ENCODE measurements at regions not wholly inside any gene's neighbourhood (a gene's known extent, or its start where the extent isn't known, plus 50 kb on each side); places are given as distances from the start of the nearest gene placed in this dataset.

DNA sequence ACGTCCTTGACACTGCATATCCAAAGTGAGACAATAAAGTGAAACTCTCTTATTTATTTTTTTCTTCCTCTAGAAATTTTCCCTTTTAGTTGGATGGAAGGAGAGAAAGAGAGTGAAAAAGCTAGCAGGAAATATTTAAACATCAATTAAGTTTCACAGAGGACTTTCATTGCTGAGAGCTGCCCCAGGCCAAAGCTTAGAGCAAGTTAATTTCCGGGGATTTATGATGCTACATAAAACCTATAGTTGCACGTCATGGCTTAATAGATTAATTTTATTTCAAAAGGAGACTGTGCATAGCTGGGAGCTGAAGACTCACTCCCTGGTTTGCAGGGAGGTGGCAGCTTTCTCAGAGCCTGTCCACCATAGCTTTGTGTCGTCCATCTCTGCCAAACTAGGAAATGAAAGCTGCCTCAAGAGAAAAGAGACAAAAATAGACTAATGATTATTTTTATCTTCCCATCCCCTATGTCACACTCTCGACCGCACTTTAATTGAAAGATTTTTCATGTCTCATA is 323.3 kb upstream of the RAB6C start:
- H3K4me3 ChIP-seq (ENCODE audit: low read length in 2 of 2): no peak overlapping the region
- H3K27me3 ChIP-seq (ENCODE audit: control insufficient read depth in 2 of 2, insufficient read depth in 1 of 2, low read length in 1 of 2): no peaks in the 10 kb centered on the region
- no peaks in the 10 kb centered on the region for H3K36me3 ChIP-seq (ENCODE audit: control insufficient read depth in 2 of 2, insufficient read depth in 2 of 2, low read length in 1 of 2)
- no peaks in the 10 kb centered on the region for H3K4me1 ChIP-seq (ENCODE audit: control insufficient read depth in 2 of 2, insufficient read depth in 2 of 2, low read length in 2 of 2)
- no peaks in the 10 kb centered on the region for H3K9me3 ChIP-seq (ENCODE audit: control insufficient read depth in 2 of 2, insufficient read depth in 1 of 2, low read length in 1 of 2)
- H3K27ac ChIP-seq (ENCODE audit: low read depth in 1 of 2, low read length in 1 of 2): no peak overlapping the region
- WGBS: 87% methylated on average over 6 of the region's 6 CpGs
- no peak for DNase-seq (ENCODE audit: low read depth in 6 of 9, low spot score in 9 of 9)

DNA sequence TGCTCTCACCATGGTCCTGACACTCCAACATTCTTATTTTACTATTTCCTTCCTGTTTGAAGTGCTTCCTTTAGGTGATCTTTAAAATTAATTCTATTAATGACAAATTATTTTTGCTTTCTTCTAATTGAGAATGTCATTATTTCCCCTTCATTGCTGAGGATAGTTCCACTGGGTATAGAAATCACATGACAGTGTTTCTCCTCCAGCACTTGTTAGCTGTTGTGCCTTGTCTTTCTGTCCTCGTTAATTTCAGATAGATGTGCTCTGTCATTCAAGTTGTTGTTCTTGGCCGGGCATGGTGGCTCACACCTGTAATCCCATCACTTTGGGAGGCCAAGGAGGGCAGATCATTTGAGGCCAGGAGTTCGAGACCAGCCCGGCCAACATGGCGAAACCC is 321.0 kb upstream of the RAB6C start:
- H3K4me3 ChIP-seq (ENCODE audit: low read length in 2 of 2): no peak overlapping the region
- H3K9me3 ChIP-seq (ENCODE audit: control insufficient read depth in 2 of 2, insufficient read depth in 1 of 2, low read length in 1 of 2): no peaks in the 10 kb centered on the region
- WGBS: 95% methylated on average over 5 of the region's 5 CpGs
- DNase-seq (ENCODE audit: low read depth in 6 of 9, low spot score in 9 of 9): no peak
- no peaks in the 10 kb centered on the region for H3K27me3 ChIP-seq (ENCODE audit: control insufficient read depth in 2 of 2, insufficient read depth in 1 of 2, low read length in 1 of 2)
- no peaks in the 10 kb centered on the region for H3K4me1 ChIP-seq (ENCODE audit: control insufficient read depth in 2 of 2, insufficient read depth in 2 of 2, low read length in 2 of 2)
- no peaks in the 10 kb centered on the region for H3K36me3 ChIP-seq (ENCODE audit: control insufficient read depth in 2 of 2, insufficient read depth in 2 of 2, low read length in 1 of 2)
- no peak overlapping the region for H3K27ac ChIP-seq (ENCODE audit: low read depth in 1 of 2, low read length in 1 of 2)

DNA sequence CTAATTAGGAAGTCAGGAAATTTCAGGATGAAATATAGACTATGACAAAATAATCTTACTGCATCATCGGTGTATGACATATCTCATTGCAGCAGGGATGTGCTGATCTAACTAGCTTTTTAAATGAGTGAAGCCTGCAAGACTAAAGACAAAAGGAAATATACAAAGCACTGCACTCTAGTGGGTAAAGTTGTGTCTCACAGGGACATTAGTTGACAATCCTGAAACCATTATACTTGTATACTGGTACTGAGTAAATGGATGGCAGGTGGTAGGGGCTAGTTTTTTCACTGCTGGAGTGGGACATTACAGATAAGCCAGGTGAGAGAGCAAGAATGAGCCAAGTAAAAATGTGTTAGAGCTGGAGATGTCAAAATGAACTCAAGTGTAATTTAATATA is 317.5 kb upstream of the RAB6C start:
- Histone ChIP-seq H3K4me1 (ENCODE audit: control insufficient read depth in 2 of 2, insufficient read depth in 2 of 2, low read length in 2 of 2) (no peaks in the 10 kb centered on the region), H3K36me3 (ENCODE audit: control insufficient read depth in 2 of 2, insufficient read depth in 2 of 2, low read length in 1 of 2) (no peaks in the 10 kb centered on the region), H3K27me3 (ENCODE audit: control insufficient read depth in 2 of 2, insufficient read depth in 1 of 2, low read length in 1 of 2) (no peaks in the 10 kb centered on the region), H3K9me3 (ENCODE audit: control insufficient read depth in 2 of 2, insufficient read depth in 1 of 2, low read length in 1 of 2) (no peaks in the 10 kb centered on the region), H3K4me3 (ENCODE audit: low read length in 2 of 2) (no peak overlapping the region), H3K27ac (ENCODE audit: low read depth in 1 of 2, low read length in 1 of 2) (no peak overlapping the region)
- no peak for DNase-seq (ENCODE audit: low read depth in 6 of 9, low spot score in 9 of 9)
- 99% methylated on average over 1 of the region's 1 CpG for WGBS

DNA sequence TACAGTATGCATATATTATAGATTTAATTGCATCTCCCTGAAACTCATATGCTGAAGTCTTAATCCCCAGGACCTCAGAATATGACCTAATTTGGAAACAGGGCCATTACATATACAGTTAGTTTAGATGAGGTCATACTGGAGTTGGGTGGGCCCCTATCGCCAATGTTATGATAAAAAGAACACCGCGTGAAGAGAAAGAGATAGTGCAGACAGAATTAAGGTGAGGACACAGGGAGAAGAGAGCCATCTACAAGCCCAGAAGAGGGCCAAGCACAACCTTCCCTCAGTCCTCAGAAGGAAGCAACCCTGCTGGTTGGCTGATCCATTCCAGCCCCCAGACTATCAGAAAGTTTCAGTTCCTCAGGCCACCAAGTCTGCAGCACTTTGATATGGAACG is 311.9 kb upstream of the RAB6C start:
- H3K27ac ChIP-seq (ENCODE audit: low read depth in 1 of 2, low read length in 1 of 2): no peak overlapping the region
- DNase-seq (ENCODE audit: low read depth in 6 of 9, low spot score in 9 of 9): no peak
- 94% methylated on average over 4 of the region's 4 CpGs for WGBS

DNA sequence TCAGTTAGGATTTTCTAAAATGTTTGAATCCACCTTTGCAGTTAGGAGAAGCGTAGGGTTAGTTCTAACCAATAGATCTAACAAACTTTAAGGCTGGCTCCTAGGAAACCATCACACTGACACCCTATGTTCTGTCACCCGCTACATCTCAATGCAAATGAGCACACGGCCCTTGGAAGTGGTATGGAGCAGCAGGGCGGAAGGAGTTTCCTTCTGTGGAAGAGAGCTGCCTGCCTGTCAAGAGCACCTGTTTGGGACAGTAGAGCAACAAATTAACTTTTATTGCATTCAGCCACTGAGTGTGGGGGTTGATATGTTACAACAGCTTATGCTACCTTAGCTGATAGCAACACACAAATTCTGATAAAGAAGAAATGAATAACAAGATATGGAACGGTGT is 306.9 kb upstream of the RAB6C start:
- no peaks in the 10 kb centered on the region for H3K36me3 ChIP-seq (ENCODE audit: control insufficient read depth in 2 of 2, insufficient read depth in 2 of 2, low read length in 1 of 2)
- H3K9me3 ChIP-seq (ENCODE audit: control insufficient read depth in 2 of 2, insufficient read depth in 1 of 2, low read length in 1 of 2): no peaks in the 10 kb centered on the region
- no peak overlapping the region for H3K4me3 ChIP-seq (ENCODE audit: low read length in 2 of 2)
- H3K27ac ChIP-seq (ENCODE audit: low read depth in 1 of 2, low read length in 1 of 2): no peak overlapping the region
- no peaks in the 10 kb centered on the region for H3K4me1 ChIP-seq (ENCODE audit: control insufficient read depth in 2 of 2, insufficient read depth in 2 of 2, low read length in 2 of 2)
- H3K27me3 ChIP-seq (ENCODE audit: control insufficient read depth in 2 of 2, insufficient read depth in 1 of 2, low read length in 1 of 2): peaks cover 0 to 4% of the 10 kb centered on the region in 2 donors
- 77% methylated on average over 5 of the region's 5 CpGs for WGBS
- no peak for DNase-seq (ENCODE audit: low read depth in 6 of 9, low spot score in 9 of 9)

More for the DNA sequence above, 311.9 kb upstream of the RAB6C start:
- Histone ChIP-seq H3K9me3 (ENCODE audit: control insufficient read depth in 2 of 2, insufficient read depth in 1 of 2, low read length in 1 of 2) (no peaks in the 10 kb centered on the region), H3K36me3 (ENCODE audit: control insufficient read depth in 2 of 2, insufficient read depth in 2 of 2, low read length in 1 of 2) (no peaks in the 10 kb centered on the region), H3K4me3 (ENCODE audit: low read length in 2 of 2) (no peak overlapping the region), H3K4me1 (ENCODE audit: control insufficient read depth in 2 of 2, insufficient read depth in 2 of 2, low read length in 2 of 2) (no peaks in the 10 kb centered on the region), H3K27me3 (ENCODE audit: control insufficient read depth in 2 of 2, insufficient read depth in 1 of 2, low read length in 1 of 2) (no peaks in the 10 kb centered on the region)

DNA sequence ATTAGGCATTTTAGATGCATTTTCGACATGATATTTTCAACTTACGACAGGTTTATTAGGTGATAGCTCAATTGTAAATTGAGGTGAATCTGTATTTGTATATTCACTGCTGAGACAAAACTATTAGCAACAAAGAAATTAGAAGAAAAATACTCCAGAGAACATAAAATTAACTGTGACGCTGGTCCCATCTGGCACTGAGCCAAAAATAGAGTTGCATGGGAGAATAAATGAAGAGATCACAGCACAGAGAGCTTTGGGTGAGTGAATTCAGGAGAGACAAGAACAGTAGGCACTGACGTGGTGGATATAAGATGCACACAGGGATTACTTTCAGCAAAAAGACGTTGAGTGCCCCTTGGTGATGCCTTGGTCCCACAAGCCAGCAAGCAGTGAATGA is 306.2 kb upstream of the RAB6C start:
- no peaks in the 10 kb centered on the region for H3K36me3 ChIP-seq (ENCODE audit: control insufficient read depth in 2 of 2, insufficient read depth in 2 of 2, low read length in 1 of 2)

DNA sequence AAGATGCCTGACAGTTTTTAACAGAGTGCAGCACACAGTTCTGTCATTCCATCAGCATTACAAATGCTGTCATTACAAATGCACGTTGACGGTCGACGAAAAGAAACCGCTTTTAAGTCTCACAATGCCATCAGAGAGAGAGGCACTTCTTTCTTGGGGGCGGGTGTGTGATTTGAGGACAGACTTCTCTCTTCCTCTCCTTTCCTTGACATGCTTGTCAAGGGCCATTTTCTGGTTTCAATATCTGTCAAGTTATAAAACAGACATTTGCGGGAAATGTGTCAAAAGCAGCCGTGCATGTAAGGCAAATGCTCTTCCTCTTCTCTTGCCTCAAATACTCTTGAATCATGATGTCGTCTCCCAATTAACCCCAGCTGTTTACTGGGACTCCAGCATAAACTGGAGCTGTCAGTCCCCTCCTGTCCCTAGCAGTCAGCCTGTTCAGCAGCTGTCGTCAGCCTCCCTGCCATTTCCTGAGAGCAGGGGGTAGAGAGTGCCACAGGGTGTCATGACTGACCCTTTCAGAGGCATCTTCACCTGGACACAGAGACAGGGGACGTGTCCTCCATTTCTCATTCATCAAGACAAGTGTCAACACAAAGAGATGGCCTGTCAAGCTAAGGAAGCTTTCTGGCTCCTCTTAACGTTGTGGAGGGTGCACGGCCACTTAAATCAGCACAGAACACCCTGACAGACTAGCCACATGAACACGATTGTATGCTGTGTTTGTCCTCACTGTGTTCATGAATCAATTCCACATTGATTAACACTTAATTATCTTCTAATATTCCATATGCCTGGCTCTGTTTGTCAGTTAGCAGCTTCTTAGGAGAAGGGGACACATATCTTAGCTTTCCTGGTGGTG is 305.4 kb upstream of the RAB6C start:
- WGBS: 70% methylated on average over 14 of the region's 14 CpGs
- H3K27me3 ChIP-seq (ENCODE audit: control insufficient read depth in 2 of 2, insufficient read depth in 1 of 2, low read length in 1 of 2): peaks cover 2 to 4% of the 10 kb centered on the region in 2 donors
- H3K36me3 ChIP-seq (ENCODE audit: control insufficient read depth in 2 of 2, insufficient read depth in 2 of 2, low read length in 1 of 2): no peaks in the 10 kb centered on the region
- no peaks in the 10 kb centered on the region for H3K9me3 ChIP-seq (ENCODE audit: control insufficient read depth in 2 of 2, insufficient read depth in 1 of 2, low read length in 1 of 2)
- H3K4me1 ChIP-seq (ENCODE audit: control insufficient read depth in 2 of 2, insufficient read depth in 2 of 2, low read length in 2 of 2): no peaks in the 10 kb centered on the region
- H3K27ac ChIP-seq (ENCODE audit: low read depth in 1 of 2, low read length in 1 of 2): no peak overlapping the region
- H3K4me3 ChIP-seq (ENCODE audit: low read length in 2 of 2): no peak overlapping the region
- DNase-seq (ENCODE audit: low read depth in 6 of 9, low spot score in 9 of 9): no peak

More for the DNA sequence above, 306.2 kb upstream of the RAB6C start:
- Histone ChIP-seq H3K4me1 (ENCODE audit: control insufficient read depth in 2 of 2, insufficient read depth in 2 of 2, low read length in 2 of 2) (no peaks in the 10 kb centered on the region), H3K9me3 (ENCODE audit: control insufficient read depth in 2 of 2, insufficient read depth in 1 of 2, low read length in 1 of 2) (no peaks in the 10 kb centered on the region), H3K27ac (ENCODE audit: low read depth in 1 of 2, low read length in 1 of 2) (no peak overlapping the region), H3K4me3 (ENCODE audit: low read length in 2 of 2) (no peak overlapping the region), H3K27me3 (ENCODE audit: control insufficient read depth in 2 of 2, insufficient read depth in 1 of 2, low read length in 1 of 2) (peaks cover 2 to 4% of the 10 kb centered on the region in 2 donors)
- 79% methylated on average over 5 of the region's 5 CpGs for WGBS
- no peak for DNase-seq (ENCODE audit: low read depth in 6 of 9, low spot score in 9 of 9)

DNA sequence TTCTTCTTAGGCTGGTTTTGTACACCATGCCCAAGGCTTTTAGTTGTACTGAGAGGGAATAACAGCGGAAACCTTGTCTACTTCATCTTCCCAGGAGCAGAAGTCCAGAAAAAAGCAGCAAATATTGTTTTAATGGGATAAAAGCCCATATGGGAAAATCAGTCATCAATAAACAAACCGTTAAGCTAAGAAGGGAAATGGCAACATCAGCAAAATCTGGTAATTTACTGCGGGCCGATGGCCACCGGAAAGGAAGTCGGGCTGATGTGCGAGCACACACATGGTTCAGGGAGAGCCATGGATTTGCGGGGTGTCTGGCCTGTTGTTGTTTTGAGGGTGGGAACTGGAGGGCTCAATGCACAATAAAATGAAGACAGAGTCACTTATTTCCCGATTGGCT is 300.7 kb upstream of the RAB6C start:
- no peaks in the 10 kb centered on the region for H3K36me3 ChIP-seq (ENCODE audit: control insufficient read depth in 2 of 2, insufficient read depth in 2 of 2, low read length in 1 of 2)
- H3K4me3 ChIP-seq (ENCODE audit: low read length in 2 of 2): no peak overlapping the region
- no peak overlapping the region for H3K27ac ChIP-seq (ENCODE audit: low read depth in 1 of 2, low read length in 1 of 2)
- no peaks in the 10 kb centered on the region for H3K9me3 ChIP-seq (ENCODE audit: control insufficient read depth in 2 of 2, insufficient read depth in 1 of 2, low read length in 1 of 2)
- no peaks in the 10 kb centered on the region for H3K4me1 ChIP-seq (ENCODE audit: control insufficient read depth in 2 of 2, insufficient read depth in 2 of 2, low read length in 2 of 2)
- H3K27me3 ChIP-seq (ENCODE audit: control insufficient read depth in 2 of 2, insufficient read depth in 1 of 2, low read length in 1 of 2): peaks cover 2 to 4% of the 10 kb centered on the region in 2 donors
- no peak for DNase-seq (ENCODE audit: low read depth in 6 of 9, low spot score in 9 of 9)
- 92% methylated on average over 9 of the region's 9 CpGs for WGBS

DNA sequence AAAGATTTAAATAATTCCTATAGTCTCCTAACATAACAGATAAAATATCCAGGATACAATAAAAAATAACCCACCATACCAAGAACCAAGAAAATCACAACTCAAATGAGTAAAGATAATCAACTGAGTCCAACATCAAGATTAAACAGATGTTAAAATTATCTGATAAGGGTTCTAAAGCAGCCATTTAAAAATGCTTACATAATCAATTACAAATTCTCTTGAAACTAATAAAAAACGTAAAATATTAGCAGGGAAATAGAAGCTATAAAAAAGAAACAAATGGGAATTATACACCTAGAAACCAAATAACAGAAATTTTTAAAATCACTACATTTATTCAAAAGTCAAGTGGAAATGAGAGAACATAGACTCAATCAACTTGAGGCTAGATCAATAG is 297.7 kb upstream of the RAB6C start:
- H3K9me3 ChIP-seq (ENCODE audit: control insufficient read depth in 2 of 2, insufficient read depth in 1 of 2, low read length in 1 of 2): no peaks in the 10 kb centered on the region
- WGBS: 94% methylated on average over 1 of the region's 1 CpG

More for the DNA sequence above, 297.7 kb upstream of the RAB6C start:
- Histone ChIP-seq H3K27me3 (ENCODE audit: control insufficient read depth in 2 of 2, insufficient read depth in 1 of 2, low read length in 1 of 2) (peaks cover 2% of the 10 kb centered on the region in 2 donors), H3K36me3 (ENCODE audit: control insufficient read depth in 2 of 2, insufficient read depth in 2 of 2, low read length in 1 of 2) (no peaks in the 10 kb centered on the region), H3K4me3 (ENCODE audit: low read length in 2 of 2) (no peak overlapping the region), H3K27ac (ENCODE audit: low read depth in 1 of 2, low read length in 1 of 2) (no peak overlapping the region), H3K4me1 (ENCODE audit: control insufficient read depth in 2 of 2, insufficient read depth in 2 of 2, low read length in 2 of 2) (no peaks in the 10 kb centered on the region)
- no peak for DNase-seq (ENCODE audit: low read depth in 6 of 9, low spot score in 9 of 9)

Measured in thymus (tissue), 11 donors.